NCI-H345 (cell line): ENCODE measurements at regions not wholly inside any gene's neighbourhood (a gene's known extent, or its start where the extent isn't known, plus 50 kb on each side); places are given as distances from the start of the nearest gene placed in this dataset.
A peak's percentile ranks its signal among the peaks of the same experiment; 100 is the strongest.

Source experiments
- DNase-seq: peaks from one replicate; lab custom pipeline; 2025; lab: John Stamatoyannopoulos, UW

GRCh38 chr3:180185650-180186049 is 148.9 kb upstream of the PEX5L start:
- no peak for DNase-seq

GRCh38 chr3:180188512-180189309 is 152.0 kb upstream of the PEX5L start:
- DNase-seq: no peak

GRCh38 chr3:180189310-180189648 is 152.5 kb upstream of the PEX5L start:
- no peak for DNase-seq

- DNase-seq: no peak
These were observed 159.9 kb upstream of the PEX5L start for GRCh38 chr3:180196658-180197057.

GRCh38 chr3:180199417-180199995 is 162.8 kb upstream of the PEX5L start:
- no peak for DNase-seq

- DNase-seq: no peak
These were observed 179.1 kb upstream of the PEX5L start for GRCh38 chr3:180215866-180216265.

GRCh38 chr3:180223268-180223667 is 186.5 kb upstream of the PEX5L start:
- DNase-seq: no peak

- DNase-seq: no peak
These were observed 192.4 kb upstream of the PEX5L start for GRCh38 chr3:180229113-180229512.

GRCh38 chr3:180239939-180240338 is 203.2 kb upstream of the PEX5L start:
- no peak for DNase-seq

- DNase-seq: no peak
These were observed 210.0 kb upstream of the PEX5L start for GRCh38 chr3:180246688-180247195.

- no peak for DNase-seq
These were observed 213.4 kb upstream of the PEX5L start for GRCh38 chr3:180250172-180250571.

GRCh38 chr3:180252683-180253082 is 215.9 kb upstream of the PEX5L start:
- peak; percentile 74 for DNase-seq

- no peak for DNase-seq
These were observed 216.5 kb upstream of the PEX5L start for GRCh38 chr3:180253283-180253682.

GRCh38 chr3:180264479-180264878 is 227.7 kb upstream of the PEX5L start:
- DNase-seq: no peak

- no peak for DNase-seq
These were observed 228.8 kb upstream of the PEX5L start for GRCh38 chr3:180265551-180265950.

GRCh38 chr3:180267202-180267843 is 230.6 kb upstream of the PEX5L start:
- no peak for DNase-seq

GRCh38 chr3:180274536-180274935 is 237.8 kb upstream of the PEX5L start:
- DNase-seq: no peak

GRCh38 chr3:180275176-180275575 is 238.4 kb upstream of the PEX5L start:
- DNase-seq: no peak

GRCh38 chr3:180277041-180277440 is 240.3 kb upstream of the PEX5L start:
- DNase-seq: peak; percentile 12

- no peak for DNase-seq
These were observed 241.9 kb upstream of the PEX5L start for GRCh38 chr3:180278583-180279188.

GRCh38 chr3:180280555-180280954 is 243.8 kb upstream of the PEX5L start:
- no peak for DNase-seq

GRCh38 chr3:180282386-180282785 is 245.6 kb upstream of the PEX5L start:
- no peak for DNase-seq

GRCh38 chr3:180283251-180283650 is 246.5 kb upstream of the PEX5L start:
- DNase-seq: no peak
